ENCODE measurements at regions not wholly inside any gene's neighbourhood (a gene's known extent, or its start where the extent isn't known, plus 50 kb on each side); places are given as distances from the start of the nearest gene placed in this dataset.
"Not testable (repeated sequence)": the region's sequence is repeated elsewhere in the genome, so short reads cannot be mapped to it uniquely, and the experiment has no call there.

DNA sequence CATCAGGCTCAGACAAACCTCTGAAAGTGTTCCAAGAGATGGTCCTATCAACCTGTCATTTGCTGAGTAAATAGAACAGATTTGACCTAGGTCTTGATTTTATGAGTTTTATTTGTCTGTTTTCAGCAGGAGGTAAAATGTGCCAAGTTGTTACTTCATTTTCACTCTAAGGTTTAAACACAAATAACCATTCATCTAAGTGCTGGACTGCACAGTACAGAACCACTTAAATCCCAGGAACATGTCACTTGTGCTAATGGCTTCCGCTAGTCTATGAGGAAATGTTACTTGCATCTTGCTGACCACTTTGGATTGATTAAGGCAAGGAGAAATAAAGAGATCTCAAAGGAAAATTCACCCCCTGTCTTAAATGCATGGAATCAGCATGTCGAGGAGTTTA, 660.7 kb downstream of the SMARCA1 start:
- ATAC-seq (no peak), DNase-seq (no peak)
- peaks cover 0 to 2% (median 0%) of the 10 kb centered on the region in 9 donors for H3K9me3 Mint-ChIP-seq
- H3K27me3 Mint-ChIP-seq, result peaks cover 0 to 2% (median 0%) of the 10 kb centered on the region in 5 donors
- no peaks in the 10 kb centered on the region for H3K4me1 Mint-ChIP-seq
- H3K4me3 Mint-ChIP-seq, result no peak overlapping the region
- H3K27ac Mint-ChIP-seq, result no peak overlapping the region
- POLR2A ChIA-PET, result no interaction called here
- H3K36me3 Mint-ChIP-seq, result no peaks in the 10 kb centered on the region

DNA sequence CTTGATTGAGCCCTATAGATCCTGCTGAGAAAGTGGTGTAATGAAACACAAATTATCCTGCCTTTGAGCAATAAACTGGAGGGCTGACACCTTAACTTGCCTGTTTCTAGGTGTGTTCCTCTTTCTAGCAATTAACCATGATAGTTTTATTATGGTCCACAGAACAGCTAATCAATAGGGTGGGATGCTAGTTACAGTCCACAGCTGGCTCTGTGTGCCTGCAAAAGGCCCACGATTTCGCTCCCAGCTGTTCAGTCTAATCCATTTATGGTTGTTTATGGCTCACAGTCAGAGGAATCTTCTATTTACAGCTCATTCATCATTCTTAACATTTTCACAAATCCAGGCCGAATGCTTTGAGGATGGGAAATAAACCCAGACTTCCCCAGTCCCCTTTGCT, 674.9 kb downstream of the SMARCA1 start:
- POLR2A ChIA-PET, result no interaction called here
- H3K27ac Mint-ChIP-seq, result no peak overlapping the region
- H3K9me3 Mint-ChIP-seq, result peaks cover 0 to 3% (median 0%) of the 10 kb centered on the region in 9 donors
- no peaks in the 10 kb centered on the region for H3K27me3 Mint-ChIP-seq
- H3K36me3 Mint-ChIP-seq, result no peaks in the 10 kb centered on the region
- ATAC-seq, result no peak
- no peak overlapping the region for H3K4me3 Mint-ChIP-seq
- no peaks in the 10 kb centered on the region for H3K4me1 Mint-ChIP-seq
- no peak for DNase-seq

DNA sequence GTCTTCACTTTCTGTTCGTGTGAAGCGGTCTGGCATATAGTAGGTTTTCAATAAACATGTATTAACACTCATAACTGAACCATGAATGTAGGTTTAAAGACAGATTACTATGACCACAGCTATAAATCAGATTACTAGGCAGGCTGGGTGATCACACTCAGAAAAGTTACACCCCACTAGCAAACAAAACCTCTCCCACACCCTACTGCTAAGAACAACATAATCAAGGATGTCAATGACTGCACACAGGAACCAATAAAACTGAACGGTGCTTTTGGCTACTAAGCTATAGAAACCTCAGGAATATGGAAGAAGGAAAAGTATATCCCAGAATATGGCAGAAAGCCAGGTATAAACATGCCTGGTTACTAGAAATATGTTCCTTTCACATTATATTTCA, 676.9 kb downstream of the SMARCA1 start:
- H3K36me3 Mint-ChIP-seq, result no peaks in the 10 kb centered on the region
- POLR2A ChIA-PET, result no interaction called here
- no peak overlapping the region for H3K4me3 Mint-ChIP-seq
- ATAC-seq (no peak), DNase-seq (no peak)
- H3K4me1 Mint-ChIP-seq, result no peaks in the 10 kb centered on the region
- peaks cover 0 to 1% (median 0%) of the 10 kb centered on the region in 9 donors for H3K9me3 Mint-ChIP-seq
- no peak overlapping the region for H3K27ac Mint-ChIP-seq
- no peaks in the 10 kb centered on the region for H3K27me3 Mint-ChIP-seq

DNA sequence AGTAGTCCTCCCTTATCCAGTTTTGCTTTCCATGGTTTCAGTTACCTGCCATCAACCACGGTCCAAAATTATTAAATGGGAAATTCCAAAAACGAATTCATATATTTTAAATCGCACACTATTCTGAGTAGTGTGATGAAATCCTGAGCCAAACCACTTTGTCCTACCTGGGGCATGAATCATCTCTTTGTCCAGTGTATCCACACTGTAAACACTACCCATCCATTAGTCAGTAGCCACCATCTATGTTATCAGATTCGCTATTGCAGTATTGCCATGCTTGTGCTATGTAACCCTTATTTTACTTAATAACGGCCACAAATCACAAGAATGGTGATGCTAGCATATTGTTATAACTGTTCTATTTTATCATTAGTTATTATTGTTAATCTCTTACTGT, 704.6 kb downstream of the SMARCA1 start:
- DNase-seq (no peak), ATAC-seq (no peak)
- no peak overlapping the region for H3K27ac Mint-ChIP-seq
- no peaks in the 10 kb centered on the region for H3K4me1 Mint-ChIP-seq
- H3K27me3 Mint-ChIP-seq, result peaks cover 0 to 7% (median 0%) of the 10 kb centered on the region in 5 donors
- POLR2A ChIA-PET, result no interaction called here
- H3K36me3 Mint-ChIP-seq, result no peaks in the 10 kb centered on the region
- no peaks in the 10 kb centered on the region for H3K9me3 Mint-ChIP-seq
- H3K4me3 Mint-ChIP-seq, result no peak overlapping the region

DNA sequence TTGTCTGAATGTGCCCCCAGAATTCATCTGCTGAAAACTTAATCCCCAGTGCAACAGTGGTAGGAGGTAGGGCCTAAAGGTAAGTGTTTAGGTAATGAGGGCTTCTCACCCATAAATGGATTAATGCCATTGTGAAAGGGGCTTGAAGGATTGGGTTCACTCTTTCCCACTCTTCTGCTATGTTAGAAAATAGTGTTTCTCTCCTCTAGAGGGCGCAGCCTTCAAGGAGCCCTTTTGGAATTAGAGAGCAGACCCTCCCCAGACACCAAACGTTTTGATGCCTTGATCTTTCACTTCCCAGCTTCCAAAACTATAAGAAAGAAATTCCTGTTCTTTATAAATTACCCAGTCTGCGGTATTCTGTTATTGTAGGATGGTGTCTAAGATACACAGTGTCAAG, 706.4 kb downstream of the SMARCA1 start:
- no peaks in the 10 kb centered on the region for H3K36me3 Mint-ChIP-seq
- POLR2A ChIA-PET, result no interaction called here
- H3K4me1 Mint-ChIP-seq, result no peaks in the 10 kb centered on the region
- H3K9me3 Mint-ChIP-seq, result no peaks in the 10 kb centered on the region
- H3K27ac Mint-ChIP-seq, result no peak overlapping the region
- H3K27me3 Mint-ChIP-seq, result peaks cover 0 to 7% (median 0%) of the 10 kb centered on the region in 5 donors
- H3K4me3 Mint-ChIP-seq, result no peak overlapping the region
- no peak for ATAC-seq
- DNase-seq, result no peak

DNA sequence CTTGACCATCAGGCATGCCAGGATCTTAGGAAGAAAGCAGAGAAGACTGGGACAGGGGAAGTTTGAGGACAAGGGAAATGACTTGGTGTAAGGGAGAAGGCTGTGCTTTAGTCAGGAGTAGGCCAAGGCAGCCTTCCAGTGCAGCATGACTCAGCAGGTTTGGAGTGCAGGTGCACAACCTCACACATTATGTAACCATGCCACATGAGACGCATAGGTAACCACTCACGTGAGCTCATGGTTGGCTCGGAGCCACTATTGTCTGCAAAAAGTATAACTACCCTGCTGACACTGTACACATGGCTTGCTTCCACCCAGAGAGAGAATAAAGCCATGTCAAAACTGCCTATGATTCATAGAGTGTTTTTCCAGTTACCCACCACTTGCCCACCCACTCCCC, 715.9 kb downstream of the SMARCA1 start:
- DNase-seq, result peak in 2 of 10 donors; percentile 16 to 27
- H3K36me3 Mint-ChIP-seq, result peaks cover 0 to 21% (median 0%) of the 10 kb centered on the region in 3 donors
- H3K27ac Mint-ChIP-seq, result no peak overlapping the region
- H3K27me3 Mint-ChIP-seq, result no peaks in the 10 kb centered on the region
- POLR2A ChIA-PET, result no interaction called here
- no peaks in the 10 kb centered on the region for H3K4me1 Mint-ChIP-seq
- no peak overlapping the region for H3K4me3 Mint-ChIP-seq
- H3K9me3 Mint-ChIP-seq, result peaks cover 0 to 35% (median 4%) of the 10 kb centered on the region in 9 donors
- no peak for ATAC-seq

DNA sequence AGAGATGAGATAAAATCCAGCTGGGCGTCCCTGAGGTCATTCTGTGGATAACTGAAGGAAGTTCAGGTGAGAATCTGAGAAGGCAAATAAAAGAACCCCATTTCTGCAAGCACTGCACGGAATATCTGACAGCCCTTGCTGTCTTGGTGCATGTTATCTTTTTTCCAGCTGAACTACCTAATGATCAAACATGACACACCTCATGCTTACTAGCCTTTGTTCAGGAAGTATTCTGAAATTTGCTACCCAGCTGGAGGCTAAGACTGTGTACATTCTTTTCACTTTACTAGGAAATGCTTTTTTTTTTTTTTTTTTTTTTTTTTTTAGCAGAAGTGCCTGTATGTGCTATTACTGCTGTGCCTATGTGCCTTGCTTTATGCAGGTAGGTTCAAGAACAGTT, 718.1 kb downstream of the SMARCA1 start:
- H3K27ac Mint-ChIP-seq, result no peak overlapping the region
- no peaks in the 10 kb centered on the region for H3K4me1 Mint-ChIP-seq
- DNase-seq (no peak), ATAC-seq (no peak)
- POLR2A ChIA-PET, result no interaction called here
- peaks cover 0 to 35% (median 4%) of the 10 kb centered on the region in 9 donors for H3K9me3 Mint-ChIP-seq
- no peak overlapping the region for H3K4me3 Mint-ChIP-seq
- H3K36me3 Mint-ChIP-seq, result peaks cover 0 to 21% (median 0%) of the 10 kb centered on the region in 3 donors
- no peaks in the 10 kb centered on the region for H3K27me3 Mint-ChIP-seq

DNA sequence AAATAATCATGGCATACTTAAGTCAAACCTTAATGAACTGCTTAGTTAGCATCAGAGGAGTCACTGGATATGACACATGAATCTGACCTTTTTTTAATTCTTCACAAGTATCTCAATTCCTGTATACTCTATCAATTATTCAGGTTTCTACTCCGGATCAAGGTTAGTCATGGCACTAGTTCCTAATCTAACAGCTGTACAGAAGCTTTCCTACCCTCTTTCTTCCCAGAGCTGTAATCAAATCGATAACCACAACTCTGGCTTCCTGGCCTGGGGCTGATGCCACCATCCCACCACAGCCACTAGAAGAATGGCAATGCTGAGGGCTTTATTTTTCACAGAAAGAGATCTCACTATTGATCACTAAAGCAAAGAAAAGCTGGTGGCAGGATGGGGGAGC, 718.5 kb downstream of the SMARCA1 start:
- H3K27me3 Mint-ChIP-seq, result no peaks in the 10 kb centered on the region
- no peak overlapping the region for H3K4me3 Mint-ChIP-seq
- ATAC-seq (no peak), DNase-seq (no peak)
- H3K36me3 Mint-ChIP-seq, result peaks cover 0 to 21% (median 0%) of the 10 kb centered on the region in 3 donors
- peaks cover 0 to 35% (median 4%) of the 10 kb centered on the region in 9 donors for H3K9me3 Mint-ChIP-seq
- no peaks in the 10 kb centered on the region for H3K4me1 Mint-ChIP-seq
- H3K27ac Mint-ChIP-seq, result no peak overlapping the region
- POLR2A ChIA-PET, result no interaction called here

DNA sequence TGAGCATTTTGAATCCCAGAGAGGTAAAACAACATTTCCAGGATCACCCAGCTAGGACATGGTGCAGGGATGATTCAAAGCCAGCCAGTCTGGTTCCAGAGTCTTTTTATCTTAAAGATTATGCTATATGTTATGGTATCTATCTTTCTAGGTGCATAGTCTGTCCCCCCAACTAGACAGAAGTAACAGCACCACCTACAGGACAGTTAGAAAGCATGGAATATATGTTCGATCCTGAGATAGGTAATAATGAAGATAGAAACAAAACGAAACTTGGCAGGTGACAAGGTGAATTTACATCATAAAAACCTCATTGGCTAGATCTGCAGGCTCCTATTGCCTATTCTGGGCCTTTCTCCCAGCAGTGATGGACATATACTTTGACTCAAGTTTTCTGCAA, 723.2 kb downstream of the SMARCA1 start:
- H3K27me3 Mint-ChIP-seq, result no peaks in the 10 kb centered on the region
- H3K36me3 Mint-ChIP-seq, result no peaks in the 10 kb centered on the region
- ATAC-seq (no peak), DNase-seq (no peak)
- POLR2A ChIA-PET, result no interaction called here
- H3K4me3 Mint-ChIP-seq, result no peak overlapping the region
- peaks cover 0 to 3% (median 0%) of the 10 kb centered on the region in 9 donors for H3K9me3 Mint-ChIP-seq
- H3K4me1 Mint-ChIP-seq, result no peaks in the 10 kb centered on the region
- no peak overlapping the region for H3K27ac Mint-ChIP-seq

DNA sequence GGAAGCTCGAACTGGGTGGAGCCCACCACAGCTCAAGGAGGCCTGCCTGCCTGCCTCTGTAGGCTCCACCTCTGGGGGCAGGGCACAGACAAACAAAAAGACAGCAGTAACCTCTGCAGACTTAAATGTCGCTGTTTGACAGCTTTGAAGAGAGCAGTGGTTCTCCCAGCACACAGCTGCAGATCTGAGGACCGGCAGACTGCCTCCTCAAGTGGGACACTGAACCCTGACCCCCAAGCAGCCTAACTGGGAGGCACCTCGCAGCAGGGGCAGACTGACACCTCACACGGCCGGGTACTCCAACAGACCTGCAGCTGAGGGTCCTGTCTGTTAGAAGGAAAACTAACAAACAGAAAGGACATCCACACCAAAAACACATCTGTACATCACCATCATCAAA, 730.9 kb upstream of the ACTRT1 start:
- H3K27me3 Mint-ChIP-seq, H3K9me3 Mint-ChIP-seq, ATAC-seq, POLR2A ChIA-PET: not testable (repeated sequence)
- DNase-seq, result peak in 2 of 10 donors; percentile 18 to 21
- H3K27ac Mint-ChIP-seq, result peak overlapping the region in 5 of 10 donors; percentile 11 to 60 (median 36)
- H3K4me1 Mint-ChIP-seq, result peaks cover 0 to 11% (median 6%) of the 10 kb centered on the region in 4 donors
- H3K36me3 Mint-ChIP-seq, result peaks cover 0 to 14% (median 0%) of the 10 kb centered on the region in 3 donors
- peak overlapping the region in 9 of 10 donors; percentile 14 to 80 (median 70) for H3K4me3 Mint-ChIP-seq

DNA sequence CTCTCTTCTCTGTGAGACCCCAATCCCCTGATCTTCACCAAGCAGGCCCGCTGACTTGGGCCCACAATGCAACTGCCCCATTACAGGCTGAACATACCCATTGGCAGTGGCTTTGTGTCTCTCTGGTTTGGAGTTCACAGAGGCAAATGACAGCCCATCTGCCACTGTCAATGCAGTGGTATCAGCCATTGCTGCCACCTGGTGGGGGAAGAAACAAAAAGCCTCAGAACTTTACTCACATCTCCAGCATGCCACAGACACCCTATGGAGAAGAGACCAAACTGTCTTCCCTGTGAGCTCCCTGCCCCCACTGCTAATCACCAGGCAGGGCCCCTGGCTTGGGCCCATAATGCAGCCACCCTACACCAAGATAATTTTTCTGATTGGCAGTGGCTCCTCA, 729.3 kb upstream of the ACTRT1 start:
- H3K27me3 Mint-ChIP-seq, result no peaks in the 10 kb centered on the region
- peak overlapping the region in 2 of 10 donors; percentile 16 to 24 for H3K4me3 Mint-ChIP-seq

DNA sequence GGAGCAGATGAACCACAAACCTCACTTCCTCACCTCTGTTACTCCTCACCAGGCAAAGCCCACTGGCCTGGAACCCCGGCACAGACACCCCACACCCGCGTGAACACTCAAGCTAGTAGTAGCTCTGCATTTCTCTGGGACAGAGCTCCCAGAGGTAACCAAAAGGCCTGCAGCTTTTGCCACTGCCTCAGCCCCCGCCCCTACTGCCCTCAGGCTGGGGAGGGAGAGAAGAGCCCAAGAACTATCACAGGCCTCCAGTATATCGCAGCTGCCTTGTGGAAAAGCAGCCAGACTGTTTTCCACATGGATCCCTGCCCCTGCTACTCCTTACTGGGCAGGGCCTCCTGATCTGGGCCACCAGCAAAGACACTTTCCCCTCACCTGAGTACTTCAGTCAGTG, 728.7 kb upstream of the ACTRT1 start:
- ATAC-seq, result no peak

More for the DNA sequence above, 729.3 kb upstream of the ACTRT1 start:
- no peak overlapping the region for H3K27ac Mint-ChIP-seq
- peaks cover 0 to 16% (median 10%) of the 10 kb centered on the region in 9 donors for H3K9me3 Mint-ChIP-seq
- peaks cover 0 to 20% (median 0%) of the 10 kb centered on the region in 3 donors for H3K36me3 Mint-ChIP-seq
- DNase-seq (peak in 5 of 10 donors; percentile 1 to 61 (median 17)), ATAC-seq (peak in 1 of 2 donors; percentile 32)
- POLR2A ChIA-PET, result no interaction called here
- peaks cover 0 to 11% (median 6%) of the 10 kb centered on the region in 4 donors for H3K4me1 Mint-ChIP-seq

DNA sequence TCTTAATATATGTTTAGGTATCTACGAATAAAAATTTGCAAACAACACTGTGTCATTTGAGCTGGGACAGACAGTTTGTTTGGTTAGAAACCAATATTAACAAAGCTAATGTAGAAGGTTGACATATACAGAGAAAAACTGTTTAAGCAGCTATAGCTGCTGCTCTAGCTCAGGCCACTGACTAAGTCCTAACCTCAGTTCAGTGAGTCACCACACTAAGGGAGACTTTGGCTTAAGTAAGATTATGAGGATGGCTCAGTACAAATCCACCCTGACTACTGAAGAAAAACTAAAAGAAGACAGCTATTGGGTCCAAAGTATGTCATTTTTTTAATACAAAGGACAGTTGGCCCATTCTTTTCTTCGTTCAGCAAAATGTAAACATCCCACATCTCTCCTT, 717.3 kb upstream of the ACTRT1 start:
- Mint-ChIP-seq H3K27ac (no peak overlapping the region), H3K27me3 (peaks cover 0 to 3% (median 0%) of the 10 kb centered on the region in 5 donors), H3K9me3 (peaks cover 0 to 13% (median 2%) of the 10 kb centered on the region in 9 donors), H3K36me3 (no peaks in the 10 kb centered on the region), H3K4me1 (no peaks in the 10 kb centered on the region), H3K4me3 (no peak overlapping the region)
- ATAC-seq, result no peak
- no peak for DNase-seq
- POLR2A ChIA-PET, result no interaction called here

More for the DNA sequence above, 728.7 kb upstream of the ACTRT1 start:
- Mint-ChIP-seq H3K27ac (peak overlapping the region in 2 of 10 donors; percentile 46 to 61), H3K27me3 (no peaks in the 10 kb centered on the region), H3K4me1 (peaks cover 0 to 11% (median 6%) of the 10 kb centered on the region in 4 donors), H3K4me3 (no peak overlapping the region), H3K36me3 (peaks cover 0 to 20% (median 0%) of the 10 kb centered on the region in 3 donors), H3K9me3 (peaks cover 0 to 16% (median 10%) of the 10 kb centered on the region in 9 donors)
- no peak for DNase-seq
- POLR2A ChIA-PET, result no interaction called here

DNA sequence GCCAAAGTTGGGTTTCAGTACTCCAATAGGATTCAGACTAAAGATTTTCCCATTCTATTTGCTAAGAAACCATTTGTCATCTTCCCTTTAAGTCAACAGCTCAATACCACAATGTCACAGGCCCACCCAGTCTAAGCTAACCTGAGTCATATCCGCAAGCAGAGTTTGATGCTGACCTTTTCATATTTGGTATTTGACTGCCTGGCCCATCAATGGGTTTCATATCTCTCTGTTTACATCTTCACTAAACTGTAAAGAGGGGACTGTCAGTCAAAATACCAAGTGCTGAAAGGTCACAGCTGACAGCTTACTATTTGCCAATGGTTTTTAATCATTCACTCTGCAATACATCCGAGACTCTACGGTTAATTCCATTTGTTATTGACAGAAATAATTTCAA, 707.5 kb upstream of the ACTRT1 start:
- H3K9me3 Mint-ChIP-seq, result peaks cover 0 to 5% (median 0%) of the 10 kb centered on the region in 9 donors
- POLR2A ChIA-PET, result no interaction called here

More for the DNA sequence above, 707.5 kb upstream of the ACTRT1 start:
- no peak overlapping the region for H3K27ac Mint-ChIP-seq
- peaks cover 0 to 10% (median 0%) of the 10 kb centered on the region in 5 donors for H3K27me3 Mint-ChIP-seq
- DNase-seq, result no peak
- no peaks in the 10 kb centered on the region for H3K36me3 Mint-ChIP-seq
- H3K4me1 Mint-ChIP-seq, result no peaks in the 10 kb centered on the region
- H3K4me3 Mint-ChIP-seq, result no peak overlapping the region
- no peak for ATAC-seq
